Eye (tissue), 1 donor: ENCODE measurements at regions not wholly inside any gene's neighbourhood (a gene's known extent, or its start where the extent isn't known, plus 50 kb on each side); places are given as distances from the start of the nearest gene placed in this dataset.
A peak's percentile ranks its signal among the peaks of the same experiment; 100 is the strongest.
"Not testable (repeated sequence)": the region's sequence is repeated elsewhere in the genome, so short reads cannot be mapped to it uniquely, and the experiment has no call there.

Source experiments
- DNase-seq: peaks from one replicate; pipeline ENCODE4 v3.0.0-alpha.2; 2015

- no peak for DNase-seq
Measured at GRCh38 chr2:89797320-89798038, 1106.0 kb downstream of the RPIA start.

GRCh38 chr2:89801207-89801606 is 1109.7 kb downstream of the RPIA start:
- DNase-seq: not testable (repeated sequence)

GRCh38 chr2:89806363-89806762 is 1114.9 kb downstream of the RPIA start:
- not testable (repeated sequence) for DNase-seq

GRCh38 chr2:89811295-89811694 is 1119.8 kb downstream of the RPIA start:
- DNase-seq: no peak

GRCh38 chr2:89811910-89812309 is 1120.4 kb downstream of the RPIA start:
- not testable (repeated sequence) for DNase-seq

GRCh38 chr2:89814359-89814758 is 1122.9 kb downstream of the RPIA start:
- DNase-seq: not testable (repeated sequence)

- no peak for DNase-seq
Measured at GRCh38 chr2:89818873-89819272, 1127.4 kb downstream of the RPIA start.

GRCh38 chr2:89819809-89820208 is 1128.3 kb downstream of the RPIA start:
- no peak for DNase-seq

- no peak for DNase-seq
Measured at GRCh38 chr2:89820248-89820647, 1128.8 kb downstream of the RPIA start.

GRCh38 chr2:89821455-89821945 is 1130.0 kb downstream of the RPIA start:
- DNase-seq: no peak

- DNase-seq: not testable (repeated sequence)
Measured at GRCh38 chr2:89822342-89822741, 1130.9 kb downstream of the RPIA start.

GRCh38 chr2:89823556-89823955 is 1132.1 kb downstream of the RPIA start:
- DNase-seq: no peak

- no peak for DNase-seq
Measured at GRCh38 chr2:89825034-89825433, 1133.6 kb downstream of the RPIA start.

GRCh38 chr2:89826741-89827140 is 1135.3 kb downstream of the RPIA start:
- DNase-seq: not testable (repeated sequence)

- not testable (repeated sequence) for DNase-seq
Measured at GRCh38 chr2:89827829-89828228, 1136.4 kb downstream of the RPIA start.

GRCh38 chr2:89828416-89828815 is 1136.9 kb downstream of the RPIA start:
- DNase-seq: not testable (repeated sequence)

- DNase-seq: not testable (repeated sequence)
Measured at GRCh38 chr2:89828961-89829631, 1137.6 kb downstream of the RPIA start.

GRCh38 chr2:89829828-89830227 is 1138.4 kb downstream of the RPIA start:
- no peak for DNase-seq

GRCh38 chr2:89830341-89831218 is 1139.1 kb downstream of the RPIA start:
- not testable (repeated sequence) for DNase-seq

GRCh38 chr2:89831641-89832498 is 1140.4 kb downstream of the RPIA start:
- no peak for DNase-seq

- DNase-seq: no peak
Measured at GRCh38 chr2:89833116-89833779, 1141.8 kb downstream of the RPIA start.

GRCh38 chr2:89833780-89834117 is 1142.3 kb downstream of the RPIA start:
- DNase-seq: peak; percentile 12
